H1 (cell line): ENCODE measurements at regions not wholly inside any gene's neighbourhood (a gene's known extent, or its start where the extent isn't known, plus 50 kb on each side); places are given as distances from the start of the nearest gene placed in this dataset.
A peak's percentile ranks its signal among the peaks of the same experiment; 100 is the strongest.

ENCODE experiments used
- CTCF ChIA-PET: fragments of 300-600 bp; sonication (Branson Sonifier 250); formaldehyde crosslinking; loops from one replicate; lab custom pipeline; 2021; ENCODE audit not compliant: partially characterized antibody; lab: Charles Lee
- POLR2A ChIA-PET: fragments of 300-600 bp; sonication (Branson Sonifier 250); formaldehyde crosslinking; loops from one replicate; lab custom pipeline; 2021; ENCODE audit warnings: inconsistent platforms; ENCODE audit not compliant: partially characterized antibody; lab: Charles Lee
- DNase-seq, 2 experiments: peaks; one replicate each; pipeline versions ENCODE4 v3.0.0 to v3.0.0-alpha.2; 2010 to 2022; ENCODE audit warnings: low spot score in 2 of 2, low read depth in 1 of 2, mixed read lengths in 1 of 2
- FAIRE-seq: peaks from 2 replicates; lab custom pipeline; 2011; peaks lifted over from hg19 to GRCh38; lab: Jason Lieb, UNC
- H2AFZ ChIP-seq: 2 replicates; pipeline ENCODE4 v1.8.1; 2012; ENCODE audit warnings: low read length, inconsistent platforms
- H2AK5ac ChIP-seq: 2 replicates; pipeline ENCODE4 v1.6.1; 2013; ENCODE audit warnings: low read depth, low read length
- H2BK120ac ChIP-seq: replicated peaks from 2 replicates; pipeline ENCODE3; 2013; ENCODE audit warnings: low read depth, low read length, inconsistent platforms
- H2BK12ac ChIP-seq: 2 replicates; pipeline ENCODE4 v1.6.1; 2013; ENCODE audit warnings: low read depth, low read length
- H2BK15ac ChIP-seq: 2 replicates; pipeline ENCODE4 v1.6.1; 2013; ENCODE audit warnings: low read length
- H2BK20ac ChIP-seq: 2 replicates; pipeline ENCODE4 v1.6.1; 2013; ENCODE audit warnings: low read length
- H2BK5ac ChIP-seq: 2 replicates; pipeline ENCODE4 v1.6.1; 2013; ENCODE audit warnings: low read depth, low read length
- H3K14ac ChIP-seq: 2 replicates; pipeline ENCODE4 v1.6.1; 2013; ENCODE audit warnings: inconsistent platforms; ENCODE audit not compliant: insufficient read length
- H3K18ac ChIP-seq: 2 replicates; pipeline ENCODE4 v1.6.1; 2013; ENCODE audit warnings: low read length; ENCODE audit errors: extremely low read depth
- H3K23ac ChIP-seq: 2 replicates; pipeline ENCODE4 v1.6.1; 2013; ENCODE audit warnings: inconsistent platforms; ENCODE audit not compliant: insufficient read length
- H3K23me2 ChIP-seq: 2 replicates; pipeline ENCODE4 v1.6.1; 2013; ENCODE audit warnings: low read depth, low read length
- H3K27ac ChIP-seq: 2 replicates; pipeline ENCODE4 v1.6.1; 2011; ENCODE audit warnings: low read depth, low read length, inconsistent platforms
- H3K27me3 ChIP-seq, 4 experiments: replicated peaks in 1 of 4; 1 replicate in 1 of 4; 2 replicates in 3 of 4; pipeline versions ENCODE4 v1.6.1 to v1.8.1; 2011 to 2013; ENCODE audit warnings: low read length in 3 of 4, mild to moderate bottlenecking in 3 of 4, inconsistent platforms in 2 of 4, mixed read lengths in 2 of 4, moderate library complexity in 1 of 4; ENCODE audit not compliant: control insufficient read depth in 3 of 4, insufficient read depth in 3 of 4; ENCODE audit errors: extremely low read depth in 1 of 4
- H3K36me3 ChIP-seq, 4 experiments: 2 replicates each; pipeline versions ENCODE4 v1.6.1 to v1.8.1; 2011 to 2013; ENCODE audit warnings: mild to moderate bottlenecking in 4 of 4, low read length in 3 of 4, moderate library complexity in 2 of 4, control low read depth in 1 of 4, inconsistent platforms in 1 of 4; ENCODE audit not compliant: insufficient read depth in 4 of 4, control insufficient read depth in 2 of 4
- H3K4ac ChIP-seq: replicated peaks from 2 replicates; pipeline ENCODE3; 2013; ENCODE audit warnings: low read length, low read depth, mixed read lengths, inconsistent platforms; ENCODE audit not compliant: insufficient read length
- H3K4me1 ChIP-seq, 4 experiments: replicated peaks in 1 of 4; 1 replicate in 1 of 4; 2 replicates in 3 of 4; pipeline versions ENCODE4 v1.6.1 to v1.8.1; 2011 to 2013; ENCODE audit warnings: low read length in 3 of 4, inconsistent platforms in 2 of 4, mixed read lengths in 1 of 4; ENCODE audit not compliant: insufficient read depth in 4 of 4, control insufficient read depth in 3 of 4
- H3K4me2 ChIP-seq, 2 experiments: 2 replicates each; pipeline versions ENCODE4 v1.6.1 to v1.8.1; 2011 to 2013; ENCODE audit warnings: low read depth in 2 of 2, low read length in 2 of 2, control low read depth in 1 of 2, inconsistent platforms in 1 of 2, mild to moderate bottlenecking in 1 of 2; ENCODE audit not compliant: insufficient read depth in 1 of 2
- H3K4me3 ChIP-seq, 4 experiments: fragments of 200-600, 300-600 bp in 1 of 4; sonication (generic), shearing (Covaris generic), sonication (Bioruptor Twin) in 1 of 4; 2 replicates each; pipeline versions ENCODE4 v1.5.1 to v1.8.1; 2011 to 2016; ENCODE audit warnings: low read length in 4 of 4, low read depth in 3 of 4, control low read depth in 2 of 4, inconsistent platforms in 2 of 4, mild to moderate bottlenecking in 2 of 4, mixed read lengths in 1 of 4, moderate library complexity in 1 of 4; ENCODE audit not compliant: insufficient read depth in 2 of 4; ENCODE audit errors: extremely low read depth in 1 of 4
- H3K56ac ChIP-seq: replicated peaks from 2 replicates; pipeline ENCODE3; 2013; ENCODE audit warnings: low read depth, mild to moderate bottlenecking, mixed read lengths, low read length, inconsistent platforms; ENCODE audit not compliant: insufficient read length
- H3K79me1 ChIP-seq: 2 replicates; pipeline ENCODE4 v1.6.1; 2013; ENCODE audit warnings: low read depth, low read length, control low read depth
- H3K79me2 ChIP-seq, 2 experiments: 2 replicates each; pipeline versions ENCODE4 v1.6.1 to v1.8.1; 2012 to 2013; ENCODE audit warnings: low read length in 2 of 2, mild to moderate bottlenecking in 2 of 2, inconsistent platforms in 1 of 2; ENCODE audit not compliant: insufficient read depth in 2 of 2, control insufficient read depth in 1 of 2
- H3K9ac ChIP-seq, 4 experiments: replicated peaks in 1 of 4; 1 replicate in 1 of 4; 2 replicates in 3 of 4; pipeline versions ENCODE4 v1.6.1 to v1.8.1; 2011 to 2013; ENCODE audit warnings: low read depth in 3 of 4, low read length in 3 of 4, control low read depth in 2 of 4, mild to moderate bottlenecking in 2 of 4, moderate library complexity in 2 of 4, inconsistent platforms in 1 of 4; ENCODE audit errors: extremely low read depth in 1 of 4
- H3K9me3 ChIP-seq, 2 experiments: 2 replicates each; pipeline versions ENCODE4 v1.6.1 to v1.8.1; 2012 to 2013; ENCODE audit warnings: mild to moderate bottlenecking in 2 of 2, moderate library complexity in 2 of 2, control low read depth in 1 of 2, inconsistent platforms in 1 of 2, low read depth in 1 of 2, low read length in 1 of 2, mixed read lengths in 1 of 2; ENCODE audit not compliant: insufficient read depth in 2 of 2
- H4K20me1 ChIP-seq, 2 experiments: replicated peaks in 1 of 2; 2 replicates each; pipeline versions ENCODE3 to v1.8.1; 2011 to 2013; ENCODE audit warnings: inconsistent platforms in 2 of 2, low read length in 2 of 2, mild to moderate bottlenecking in 1 of 2; ENCODE audit not compliant: insufficient read depth in 2 of 2, control insufficient read depth in 1 of 2
- H4K5ac ChIP-seq: 2 replicates; pipeline ENCODE4 v1.6.1; 2013; ENCODE audit warnings: low read length, low read depth, mixed read lengths, inconsistent platforms; ENCODE audit not compliant: insufficient read length
- H4K8ac ChIP-seq: 2 replicates; pipeline ENCODE4 v1.8.0; 2013; ENCODE audit warnings: mild to moderate bottlenecking, moderate library complexity, low read length, inconsistent platforms; ENCODE audit not compliant: insufficient read depth; ENCODE audit errors: extremely low read depth
- H4K91ac ChIP-seq: replicated peaks from 2 replicates; pipeline ENCODE3; 2013; ENCODE audit warnings: low read length, mixed read lengths, inconsistent platforms; ENCODE audit not compliant: insufficient read length
- CTCF ChIP-seq, 3 experiments: IDR thresholded peaks; 1 replicate in 2 of 3; 2 replicates in 1 of 3; pipeline versions ENCODE4 v1.5.1 to v1.6.1; 2011; ENCODE audit warnings: low read length in 3 of 3, mild to moderate bottlenecking in 3 of 3, inconsistent platforms in 2 of 3, low read depth in 1 of 3, moderate library complexity in 1 of 3; ENCODE audit not compliant: insufficient read depth in 1 of 3; ENCODE audit errors: control extremely low read depth in 1 of 3
- RAD21 ChIP-seq, 2 experiments: IDR thresholded peaks in 1 of 2; conservative IDR thresholded peaks in 1 of 2; 2 replicates each; pipeline ENCODE4 v1.6.1; 2011; ENCODE audit warnings: low read depth in 2 of 2, low read length in 2 of 2, improper control_type of control experiment in 1 of 2, inconsistent platforms in 1 of 2, mild to moderate bottlenecking in 1 of 2, moderate library complexity in 1 of 2
- TCF12 ChIP-seq: IDR thresholded peaks from 2 replicates; pipeline ENCODE4 v1.6.1; 2011; ENCODE audit warnings: low read depth, mild to moderate bottlenecking, low read length
- WGBS, 2 experiments: shearing (Covaris generic) in 1 of 2; methylation state at CpG; one replicate each; pipeline versions ENCODE4 v1.1.6 to v1.1.7; 2013 to 2015; ENCODE audit warnings: low lambda C conversion rate in 2 of 2, mixed read lengths in 2 of 2, inconsistent platforms in 1 of 2, low coverage in 1 of 2, missing lambda C conversion rate in 1 of 2; ENCODE audit not compliant: insufficient replicate concordance in 2 of 2, insufficient coverage in 1 of 2, insufficient read length in 1 of 2; ENCODE audit errors: extremely low coverage in 1 of 2, missing lambda C conversion rate in 1 of 2; 5-methylcytosine and 5-hydroxymethylcytosine counted together

DNA sequence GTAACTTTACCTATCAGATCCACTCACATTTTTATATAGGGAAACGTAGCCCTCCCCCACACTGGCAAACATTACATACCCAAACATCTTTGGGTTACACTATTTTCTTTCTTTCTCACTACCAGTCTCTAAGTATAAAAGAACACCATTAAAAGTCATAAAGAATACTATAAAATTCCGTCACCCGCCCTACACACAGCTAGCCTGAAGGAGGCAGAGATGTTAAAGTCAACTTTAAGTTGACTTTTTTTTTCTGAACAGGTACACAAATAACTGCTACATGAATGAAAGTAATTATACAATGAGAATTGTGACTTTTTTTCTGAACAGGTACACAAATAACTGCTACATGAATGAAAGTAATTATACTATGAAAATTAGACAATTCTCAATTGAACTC is 628.3 kb downstream of the NUP35 start:
- Histone ChIP-seq H3K18ac (no peak overlapping the region), H3K27ac (no peak overlapping the region)
- FAIRE-seq: no peak

More for the DNA sequence above, 628.3 kb downstream of the NUP35 start:
- H2BK12ac ChIP-seq: no peak overlapping the region
- H2AK5ac ChIP-seq: no peak overlapping the region
- H3K27me3 ChIP-seq: no peaks in the 10 kb centered on the region
- no peak overlapping the region for H4K91ac ChIP-seq
- no peak overlapping the region for H2BK20ac ChIP-seq
- H2BK15ac ChIP-seq: no peak overlapping the region
- no peak for DNase-seq
- H2BK120ac ChIP-seq: no peak overlapping the region
- no peak overlapping the region for H3K4ac ChIP-seq
- H3K23me2 ChIP-seq: no peaks in the 10 kb centered on the region
- no peaks in the 10 kb centered on the region for H3K9me3 ChIP-seq
- H3K36me3 ChIP-seq: no peaks in the 10 kb centered on the region
- no peak overlapping the region for H3K56ac ChIP-seq
- no peak for TF ChIP-seq TCF12
- peak; percentile 29 to 30 for TF ChIP-seq RAD21 (IDR thresholded peaks at IDR 0.05 in 1 of 2, conservative IDR thresholded peaks at IDR 0.05 in 1 of 2; ENCODE audit: low read depth in 2 of 2, low read length in 2 of 2)
- TF ChIP-seq CTCF (IDR thresholded peaks at IDR 0.05; ENCODE audit: control extremely low read depth in 1 of 3, insufficient read depth in 1 of 3, low read depth in 1 of 3, low read length in 3 of 3): peak in 1 of 3 experiments; percentile 11; a peak in 1 of 4 replicates
- TF ChIP-seq, all 59 proteins: peak for 2
- WGBS, 2 experiments: 87% methylated on average over 3 of the region's 3 CpGs; no CpG with 5 or more reads in 1 of the 2 experiments
- H3K4me1 ChIP-seq: peaks cover 0 to 3% (median 0%) of the 10 kb centered on the region in 4 experiments; a peak in 1 of 7 replicates
- no peak overlapping the region for H3K4me2 ChIP-seq
- CTCF ChIA-PET: interaction anchor here (1.1 to 1.4 kb wide), 4 partner anchors 50 to 256 kb away, joined by 3 read pairs; no protein-coding TSS in a partner anchor
- H3K14ac ChIP-seq: no peak overlapping the region
- no peaks in the 10 kb centered on the region for H3K79me1 ChIP-seq
- no peak overlapping the region for H2AFZ ChIP-seq
- POLR2A ChIA-PET: no interaction called here
- H4K8ac ChIP-seq: no peak overlapping the region
- no peak overlapping the region for H2BK5ac ChIP-seq
- H4K20me1 ChIP-seq: no peaks in the 10 kb centered on the region
- H3K4me3 ChIP-seq: no peak overlapping the region
- no peak overlapping the region for H3K9ac ChIP-seq
- no peak overlapping the region for H3K23ac ChIP-seq
- H3K79me2 ChIP-seq: no peaks in the 10 kb centered on the region
- H4K5ac ChIP-seq: no peak overlapping the region
